HepG2 (cell line): ENCODE measurements at regions not wholly inside any gene's neighbourhood (a gene's known extent, or its start where the extent isn't known, plus 50 kb on each side); places are given as distances from the start of the nearest gene placed in this dataset.

Experiments used
- ATAC-seq: fragments of 200-7000 bp; cut with Tn5 transposase; 3 replicates; pipeline ENCODE4 v1.9.1; 2020; ENCODE audit warnings: mild to moderate bottlenecking, moderate library complexity
- BruUV-seq: library from RNA; stranded (reverse); fragments of 400-500 nt; replicated peaks from 2 replicates; lab custom pipeline; 2021; lab: Mats Ljungman, UMichigan
- CTCF ChIA-PET: fragments of 300-600 bp; formaldehyde crosslinking; extraction: SDS; loops from one replicate; lab custom pipeline; 2021; ENCODE audit warnings: low total read pairs, inconsistent platforms, low intra/inter-chr PET ratio; lab: Yijun Ruan, JAX
- POLR2A ChIA-PET: fragments of 350-600 bp; sonication (Branson Sonifier 250); formaldehyde crosslinking; loops from one replicate; lab custom pipeline; 2020; ENCODE audit warnings: antibody characterized with exemption, inconsistent platforms; lab: Yijun Ruan, JAX
- DNase-seq: peaks from one replicate; pipeline ENCODE4 v3.0.0-alpha.2; 2015; ENCODE audit warnings: low spot score
- FAIRE-seq: peaks from 3 replicates; lab custom pipeline; 2011; peaks lifted over from hg19 to GRCh38; lab: Jason Lieb, UNC
- H2AFZ ChIP-seq: one replicate; pipeline ENCODE4 v1.6.1; 2011; ENCODE audit warnings: low read length, inconsistent platforms
- H3K27ac ChIP-seq: fragments of 300-600 bp; 3 replicates; pipeline ENCODE4 v1.8.0; 2011; ENCODE audit warnings: mixed run types, mild to moderate bottlenecking, mixed read lengths, low read length, inconsistent platforms; ENCODE audit not compliant: insufficient read depth; ENCODE audit errors: extremely low read length
- H3K27me3 ChIP-seq, 2 experiments: fragments of 200-600 bp in 1 of 2; 2 replicates in 1 of 2; 3 replicates in 1 of 2; pipeline versions ENCODE4 v1.6.0 to v1.8.0; 2011; ENCODE audit warnings: low read length in 2 of 2, mild to moderate bottlenecking in 2 of 2, moderate library complexity in 2 of 2, inconsistent platforms in 1 of 2; ENCODE audit not compliant: insufficient read depth in 2 of 2, control insufficient read depth in 1 of 2
- H3K36me3 ChIP-seq, 2 experiments: fragments of 200-600 bp in 1 of 2; replicated peaks in 1 of 2; 2 replicates in 1 of 2; 3 replicates in 1 of 2; pipeline versions ENCODE4 v1.5.1 to v1.8.0; 2011; ENCODE audit warnings: low read length in 2 of 2, inconsistent platforms in 1 of 2; ENCODE audit not compliant: insufficient read depth in 2 of 2, control insufficient read depth in 1 of 2
- H3K4me1 ChIP-seq: 2 replicates; pipeline ENCODE4 v1.5.1; 2012; ENCODE audit warnings: low read length, inconsistent platforms; ENCODE audit not compliant: insufficient read depth
- H3K4me2 ChIP-seq: 2 replicates; pipeline ENCODE4 v1.6.0; 2011; ENCODE audit warnings: low read depth, low read length, inconsistent platforms
- H3K4me3 ChIP-seq, 3 experiments: fragments of 200-600 bp in 1 of 3; sonication (generic), shearing (Covaris generic) in 1 of 3; replicated peaks in 1 of 3; 2 replicates each; pipeline ENCODE4 v1.5.1; 2011 to 2016; ENCODE audit warnings: low read length in 3 of 3, inconsistent platforms in 2 of 3, low read depth in 2 of 3, mild to moderate bottlenecking in 2 of 3, control low read depth in 1 of 3, mixed read lengths in 1 of 3; ENCODE audit not compliant: insufficient read depth in 1 of 3
- H3K79me2 ChIP-seq: one replicate; pipeline ENCODE4 v1.6.1; 2011; ENCODE audit warnings: low read length, inconsistent platforms; ENCODE audit not compliant: insufficient read depth
- H3K9ac ChIP-seq: 2 replicates; pipeline ENCODE4 v1.6.0; 2011; ENCODE audit warnings: mild to moderate bottlenecking, low read depth, low read length, inconsistent platforms; ENCODE audit not compliant: insufficient read depth
- H3K9me3 ChIP-seq: 2 replicates; pipeline ENCODE4 v1.5.1; 2012; ENCODE audit warnings: mild to moderate bottlenecking, low read length
- H4K20me1 ChIP-seq: 2 replicates; pipeline ENCODE4 v1.6.0; 2011; ENCODE audit warnings: inconsistent platforms, mild to moderate bottlenecking, low read length, moderate library complexity; ENCODE audit not compliant: insufficient read depth
- AGO1 ChIP-seq: fragments of 200-400 bp; formaldehyde crosslinking; IDR thresholded peaks from 2 replicates; pipeline ENCODE4 v1.6.1; 2017; ENCODE audit warnings: mild to moderate bottlenecking, low read depth, low read length, moderate library complexity; ENCODE audit not compliant: poor library complexity, severe bottlenecking
- ETV6 ChIP-seq: sonication (generic); formaldehyde crosslinking; conservative IDR thresholded peaks from 2 replicates; pipeline ENCODE4 v1.4.0; 2020; ENCODE audit warnings: missing genetic modification reagents
- FLYWCH1 ChIP-seq: sonication (generic); formaldehyde crosslinking; IDR thresholded peaks from 2 replicates; pipeline ENCODE4 v1.8.1; 2023; ENCODE audit warnings: mild to moderate bottlenecking, missing genetic modification reagents
- FOXJ3 ChIP-seq: sonication (generic); formaldehyde crosslinking; IDR thresholded peaks from 2 replicates; pipeline ENCODE4 v1.4.0; 2020; ENCODE audit warnings: missing genetic modification reagents, mild to moderate bottlenecking, borderline replicate concordance
- HOXA3 ChIP-seq: sonication (generic); formaldehyde crosslinking; IDR thresholded peaks from 2 replicates; pipeline ENCODE4 v1.5.0; 2020; ENCODE audit warnings: missing genetic modification reagents
- HOXD1 ChIP-seq: sonication (generic); formaldehyde crosslinking; IDR thresholded peaks from 2 replicates; pipeline ENCODE4 v1.5.0; 2020; ENCODE audit warnings: missing genetic modification reagents
- IKZF1 ChIP-seq: fragments of 450-650 bp; IDR thresholded peaks from 2 replicates; pipeline ENCODE4 v1.7.1; 2016
- MTA3 ChIP-seq: sonication (generic); formaldehyde crosslinking; IDR thresholded peaks from 2 replicates; pipeline ENCODE4 v1.4.0; 2020; ENCODE audit warnings: missing genetic modification reagents
- SCMH1 ChIP-seq: sonication (generic); formaldehyde crosslinking; IDR thresholded peaks from 2 replicates; pipeline ENCODE4 v1.9.0; 2021; ENCODE audit warnings: missing genetic modification reagents, mild to moderate bottlenecking, borderline replicate concordance
- SSRP1 ChIP-seq: IDR thresholded peaks from 2 replicates; pipeline ENCODE4 v1.6.1; 2016; ENCODE audit warnings: control low read depth
- ZBTB14 ChIP-seq: sonication (generic); formaldehyde crosslinking; IDR thresholded peaks from 2 replicates; pipeline ENCODE4 v1.4.0; 2020; ENCODE audit warnings: missing genetic modification reagents
- ZBTB42 ChIP-seq: sonication (generic); formaldehyde crosslinking; IDR thresholded peaks from 2 replicates; pipeline ENCODE4 v1.5.0; 2020; ENCODE audit warnings: mild to moderate bottlenecking, missing genetic modification reagents
- ZNF343 ChIP-seq: sonication (generic); formaldehyde crosslinking; IDR thresholded peaks from 2 replicates; pipeline ENCODE4 v1.4.0; 2020; ENCODE audit warnings: mild to moderate bottlenecking, missing genetic modification reagents
- ZNF761 ChIP-seq: sonication (generic); formaldehyde crosslinking; conservative IDR thresholded peaks from 2 replicates; pipeline ENCODE4 v1.4.0; 2020; ENCODE audit warnings: mild to moderate bottlenecking, missing genetic modification reagents
- ZSCAN20 ChIP-seq: sonication (generic); formaldehyde crosslinking; IDR thresholded peaks from 2 replicates; pipeline ENCODE4 v1.4.0; 2020; ENCODE audit warnings: missing genetic modification reagents, mild to moderate bottlenecking, borderline replicate concordance
- WGBS: methylation state at CpG from one replicate; pipeline ENCODE4 v1.1.6; 2017; ENCODE audit warnings: low lambda C conversion rate; 5-methylcytosine and 5-hydroxymethylcytosine counted together
- in situ Hi-C: cut with HindIII; loops from 2 replicates; pipeline ENCODE4 v1.10.0; 2017; ENCODE audit warnings: low pct_unique_long_range_greater_than_20kb; ENCODE audit not compliant: extremely low pct_ligation_motif_present
- intact Hi-C: fragments of 100-400 bp; cut with micrococcal nuclease; formaldehyde crosslinking; loops from one replicate; pipeline ENCODE4 v1.10.0; 2022; ENCODE audit not compliant: unreplicated experiment
- TF ChIP-seq, protein P1 (sequence below): sonication (generic); formaldehyde crosslinking; IDR thresholded peaks from 2 replicates; pipeline ENCODE4 v1.8.0; 2022; ENCODE audit warnings: mild to moderate bottlenecking, missing genetic modification reagents, moderate library complexity
- TF ChIP-seq, protein P2 (sequence below): IDR thresholded peaks from 2 replicates; pipeline ENCODE4 v1.6.1; 2016
- TF ChIP-seq, protein P3 (sequence below): sonication (generic); formaldehyde crosslinking; IDR thresholded peaks from 2 replicates; pipeline ENCODE4 v1.5.1; 2020; ENCODE audit warnings: mild to moderate bottlenecking, missing genetic modification reagents, borderline replicate concordance

GRCh38 chr7:69126896-69127479, 471.3 kb upstream of the AUTS2 start:
- no TSS peak for BruUV-seq
- H4K20me1 ChIP-seq, result no peaks in the 10 kb centered on the region
- no peak overlapping the region for H3K27ac ChIP-seq
- WGBS, result 12% methylated on average over 7 of the region's 7 CpGs
- H3K9ac ChIP-seq, result no peak overlapping the region
- H3K4me1 ChIP-seq, result no peaks in the 10 kb centered on the region
- H3K36me3 ChIP-seq, result no peaks in the 10 kb centered on the region
- POLR2A ChIA-PET, result no interaction called here
- no peak for ATAC-seq
- in situ Hi-C loops (no loop called here), intact Hi-C loops (no loop called here)
- H3K4me3 ChIP-seq, result no peak overlapping the region
- TF ChIP-seq, protein P1, sequence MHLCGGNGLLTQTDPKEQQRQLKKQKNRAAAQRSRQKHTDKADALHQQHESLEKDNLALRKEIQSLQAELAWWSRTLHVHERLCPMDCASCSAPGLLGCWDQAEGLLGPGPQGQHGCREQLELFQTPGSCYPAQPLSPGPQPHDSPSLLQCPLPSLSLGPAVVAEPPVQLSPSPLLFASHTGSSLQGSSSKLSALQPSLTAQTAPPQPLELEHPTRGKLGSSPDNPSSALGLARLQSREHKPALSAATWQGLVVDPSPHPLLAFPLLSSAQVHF (CRISPR knock-in tag), result no peak
- TF ChIP-seq ZBTB14 (CRISPR knock-in tag) (no peak), ZSCAN20 (CRISPR knock-in tag) (no peak), IKZF1 (no peak), SSRP1 (no peak), SCMH1 (no peak), HOXD1 (CRISPR knock-in tag) (no peak), ZNF761 (CRISPR knock-in tag) (no peak), FOXJ3 (CRISPR knock-in tag) (no peak), MTA3 (CRISPR knock-in tag) (no peak), HOXA3 (CRISPR knock-in tag) (no peak), AGO1 (no peak), ETV6 (CRISPR knock-in tag) (no peak), FLYWCH1 (CRISPR knock-in tag) (no peak), ZBTB42 (CRISPR knock-in tag) (no peak), ZNF343 (no peak)
- TF ChIP-seq, protein P2, sequence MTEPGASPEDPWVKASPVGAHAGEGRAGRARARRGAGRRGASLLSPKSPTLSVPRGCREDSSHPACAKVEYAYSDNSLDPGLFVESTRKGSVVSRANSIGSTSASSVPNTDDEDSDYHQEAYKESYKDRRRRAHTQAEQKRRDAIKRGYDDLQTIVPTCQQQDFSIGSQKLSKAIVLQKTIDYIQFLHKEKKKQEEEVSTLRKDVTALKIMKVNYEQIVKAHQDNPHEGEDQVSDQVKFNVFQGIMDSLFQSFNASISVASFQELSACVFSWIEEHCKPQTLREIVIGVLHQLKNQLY (CRISPR knock-in tag), result no peak
- TF ChIP-seq, protein P3, sequence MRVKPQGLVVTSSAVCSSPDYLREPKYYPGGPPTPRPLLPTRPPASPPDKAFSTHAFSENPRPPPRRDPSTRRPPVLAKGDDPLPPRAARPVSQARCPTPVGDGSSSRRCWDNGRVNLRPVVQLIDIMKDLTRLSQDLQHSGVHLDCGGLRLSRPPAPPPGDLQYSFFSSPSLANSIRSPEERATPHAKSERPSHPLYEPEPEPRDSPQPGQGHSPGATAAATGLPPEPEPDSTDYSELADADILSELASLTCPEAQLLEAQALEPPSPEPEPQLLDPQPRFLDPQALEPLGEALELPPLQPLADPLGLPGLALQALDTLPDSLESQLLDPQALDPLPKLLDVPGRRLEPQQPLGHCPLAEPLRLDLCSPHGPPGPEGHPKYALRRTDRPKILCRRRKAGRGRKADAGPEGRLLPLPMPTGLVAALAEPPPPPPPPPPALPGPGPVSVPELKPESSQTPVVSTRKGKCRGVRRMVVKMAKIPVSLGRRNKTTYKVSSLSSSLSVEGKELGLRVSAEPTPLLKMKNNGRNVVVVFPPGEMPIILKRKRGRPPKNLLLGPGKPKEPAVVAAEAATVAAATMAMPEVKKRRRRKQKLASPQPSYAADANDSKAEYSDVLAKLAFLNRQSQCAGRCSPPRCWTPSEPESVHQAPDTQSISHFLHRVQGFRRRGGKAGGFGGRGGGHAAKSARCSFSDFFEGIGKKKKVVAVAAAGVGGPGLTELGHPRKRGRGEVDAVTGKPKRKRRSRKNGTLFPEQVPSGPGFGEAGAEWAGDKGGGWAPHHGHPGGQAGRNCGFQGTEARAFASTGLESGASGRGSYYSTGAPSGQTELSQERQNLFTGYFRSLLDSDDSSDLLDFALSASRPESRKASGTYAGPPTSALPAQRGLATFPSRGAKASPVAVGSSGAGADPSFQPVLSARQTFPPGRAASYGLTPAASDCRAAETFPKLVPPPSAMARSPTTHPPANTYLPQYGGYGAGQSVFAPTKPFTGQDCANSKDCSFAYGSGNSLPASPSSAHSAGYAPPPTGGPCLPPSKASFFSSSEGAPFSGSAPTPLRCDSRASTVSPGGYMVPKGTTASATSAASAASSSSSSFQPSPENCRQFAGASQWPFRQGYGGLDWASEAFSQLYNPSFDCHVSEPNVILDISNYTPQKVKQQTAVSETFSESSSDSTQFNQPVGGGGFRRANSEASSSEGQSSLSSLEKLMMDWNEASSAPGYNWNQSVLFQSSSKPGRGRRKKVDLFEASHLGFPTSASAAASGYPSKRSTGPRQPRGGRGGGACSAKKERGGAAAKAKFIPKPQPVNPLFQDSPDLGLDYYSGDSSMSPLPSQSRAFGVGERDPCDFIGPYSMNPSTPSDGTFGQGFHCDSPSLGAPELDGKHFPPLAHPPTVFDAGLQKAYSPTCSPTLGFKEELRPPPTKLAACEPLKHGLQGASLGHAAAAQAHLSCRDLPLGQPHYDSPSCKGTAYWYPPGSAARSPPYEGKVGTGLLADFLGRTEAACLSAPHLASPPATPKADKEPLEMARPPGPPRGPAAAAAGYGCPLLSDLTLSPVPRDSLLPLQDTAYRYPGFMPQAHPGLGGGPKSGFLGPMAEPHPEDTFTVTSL, result no peak
- no peak for DNase-seq
- H3K27me3 ChIP-seq, result no peaks in the 10 kb centered on the region
- H3K9me3 ChIP-seq, result peaks cover 10% of the 10 kb centered on the region; the same call in 1 of the 2 replicates
- no peak overlapping the region for H3K4me2 ChIP-seq
- CTCF ChIA-PET, result no interaction called here
- no peak for FAIRE-seq
- H3K79me2 ChIP-seq, result no peaks in the 10 kb centered on the region
- no peak overlapping the region for H2AFZ ChIP-seq
